COLO668 (cell line): ENCODE measurements at regions not wholly inside any gene's neighbourhood (a gene's known extent, or its start where the extent isn't known, plus 50 kb on each side); places are given as distances from the start of the nearest gene placed in this dataset.
"Not testable (repeated sequence)": the region's sequence is repeated elsewhere in the genome, so short reads cannot be mapped to it uniquely, and the experiment has no call there.

Experiments
- DNase-seq: peaks from one replicate; lab custom pipeline; 2025; ENCODE audit not compliant: unreplicated experiment; lab: John Stamatoyannopoulos, UW

GRCh38 chr13:71382285-71382684, 484.7 kb downstream of the DACH1 start:
- no peak for DNase-seq

- no peak for DNase-seq
These were observed 486.8 kb downstream of the DACH1 start for GRCh38 chr13:71380191-71380590.

GRCh38 chr13:71378961-71379905, 487.8 kb downstream of the DACH1 start:
- no peak for DNase-seq

- no peak for DNase-seq
These were observed 492.4 kb downstream of the DACH1 start for GRCh38 chr13:71374471-71375049.

GRCh38 chr13:71368336-71368735, 498.7 kb downstream of the DACH1 start:
- no peak for DNase-seq

- no peak for DNase-seq
These were observed 507.0 kb downstream of the DACH1 start for GRCh38 chr13:71360041-71360440.

- no peak for DNase-seq
These were observed 507.4 kb downstream of the DACH1 start for GRCh38 chr13:71359641-71360040.

GRCh38 chr13:71358218-71358617, 508.8 kb downstream of the DACH1 start:
- no peak for DNase-seq

GRCh38 chr13:71355010-71355409, 512.0 kb downstream of the DACH1 start:
- no peak for DNase-seq

GRCh38 chr13:71350886-71351285, 516.1 kb downstream of the DACH1 start:
- DNase-seq, result no peak

GRCh38 chr13:71345856-71346255, 521.1 kb downstream of the DACH1 start:
- DNase-seq, result not testable (repeated sequence)

GRCh38 chr13:71339736-71340135, 527.3 kb downstream of the DACH1 start:
- DNase-seq, result no peak

- no peak for DNase-seq
These were observed 528.0 kb downstream of the DACH1 start for GRCh38 chr13:71339005-71339404.

- no peak for DNase-seq
These were observed 528.9 kb downstream of the DACH1 start for GRCh38 chr13:71338070-71338469.

- no peak for DNase-seq
These were observed 539.7 kb downstream of the DACH1 start for GRCh38 chr13:71327266-71327665.

- no peak for DNase-seq
These were observed 541.4 kb downstream of the DACH1 start for GRCh38 chr13:71325556-71325955.

GRCh38 chr13:71323266-71323665, 543.7 kb downstream of the DACH1 start:
- DNase-seq, result no peak

- DNase-seq, result peak; percentile 20
These were observed 546.6 kb downstream of the DACH1 start for GRCh38 chr13:71320452-71320851.

GRCh38 chr13:71316792-71317363, 550.1 kb downstream of the DACH1 start:
- DNase-seq, result peak; percentile 30

GRCh38 chr13:71312923-71313322, 554.1 kb downstream of the DACH1 start:
- no peak for DNase-seq

GRCh38 chr13:71309905-71310304, 557.1 kb downstream of the DACH1 start:
- DNase-seq, result no peak

GRCh38 chr13:71306821-71307220, 560.2 kb downstream of the DACH1 start:
- no peak for DNase-seq
